SK-N-SH (cell line): ENCODE measurements at regions not wholly inside any gene's neighbourhood (a gene's known extent, or its start where the extent isn't known, plus 50 kb on each side); places are given as distances from the start of the nearest gene placed in this dataset.

Source experiments
- CTCF ChIA-PET: fragments of 300-600, 350-600 bp; formaldehyde crosslinking; extraction: SDS; loops from one replicate; lab custom pipeline; 2021; lab: Yijun Ruan, JAX
- POLR2A ChIA-PET: fragments of 350-600 bp; sonication (Branson Sonifier 250); formaldehyde crosslinking; extraction: SDS; loops from one replicate; lab custom pipeline; 2020; ENCODE audit warnings: antibody characterized with exemption, inconsistent platforms; lab: Yijun Ruan, JAX
- DNase-seq: peaks from one replicate; pipeline ENCODE4 v3.0.0; 2012
- H2AFZ ChIP-seq: fragments of 200-600 bp; sonication (generic); 2 replicates; pipeline ENCODE4 v1.8.1; 2016; ENCODE audit warnings: antibody characterized with exemption, mild to moderate bottlenecking, low read depth
- H3F3A ChIP-seq: fragments of 200-600 bp; sonication (generic); replicated peaks from 2 replicates; pipeline ENCODE3; 2016; ENCODE audit warnings: antibody characterized with exemption, mild to moderate bottlenecking; ENCODE audit not compliant: insufficient read depth
- H3K27ac ChIP-seq, 2 experiments: fragments of 200-500 bp in 1 of 2; fragments of 200-600 bp in 1 of 2; sonication (Bioruptor generic) in 1 of 2; sonication (generic), shearing (Covaris generic) in 1 of 2; 2 replicates each; pipeline versions ENCODE4 v1.5.1 to v1.6.1; 2014 to 2016; ENCODE audit warnings: low read depth in 2 of 2, inconsistent platforms in 1 of 2, low read length in 1 of 2, mild to moderate bottlenecking in 1 of 2, mixed read lengths in 1 of 2
- H3K27me3 ChIP-seq: fragments of 200-600 bp; sonication (generic), shearing (Covaris generic); 2 replicates; pipeline ENCODE4 v1.6.1; 2016; ENCODE audit warnings: mixed run types; ENCODE audit not compliant: insufficient read depth
- H3K36me3 ChIP-seq, 2 experiments: fragments of 200-500 bp in 1 of 2; fragments of 200-600 bp in 1 of 2; sonication (Bioruptor generic) in 1 of 2; sonication (generic) in 1 of 2; replicated peaks in 1 of 2; 2 replicates each; pipeline versions ENCODE3 to v1.5.1; 2014 to 2016; ENCODE audit warnings: low read length in 1 of 2, mild to moderate bottlenecking in 1 of 2; ENCODE audit not compliant: insufficient read depth in 2 of 2, control insufficient read depth in 1 of 2
- H3K4me1 ChIP-seq, 2 experiments: fragments of 200-500 bp in 1 of 2; fragments of 200-600 bp in 1 of 2; sonication (Bioruptor generic) in 1 of 2; sonication (generic), shearing (Covaris generic) in 1 of 2; 2 replicates each; pipeline versions ENCODE4 v1.5.1 to v1.6.1; 2014 to 2016; ENCODE audit warnings: low read depth in 1 of 2, low read length in 1 of 2, mixed run types in 1 of 2; ENCODE audit not compliant: insufficient read depth in 2 of 2, control insufficient read depth in 1 of 2
- H3K4me2 ChIP-seq: fragments of 200-600 bp; sonication (generic), shearing (Covaris generic); 2 replicates; pipeline ENCODE4 v1.6.1; 2017; ENCODE audit warnings: mixed run types
- H3K4me3 ChIP-seq, 2 experiments: fragments of 200-500 bp in 1 of 2; fragments of 200-600 bp in 1 of 2; sonication (Bioruptor generic) in 1 of 2; sonication (generic), shearing (Covaris generic) in 1 of 2; 2 replicates each; pipeline versions ENCODE4 v1.5.1 to v1.8.1; 2014 to 2016; ENCODE audit warnings: low read depth in 2 of 2, inconsistent platforms in 1 of 2, low read length in 1 of 2, mild to moderate bottlenecking in 1 of 2, mixed read lengths in 1 of 2, moderate library complexity in 1 of 2
- H3K79me2 ChIP-seq: fragments of 200-600 bp; sonication (generic); 2 replicates; pipeline ENCODE4 v1.8.1; 2017; ENCODE audit warnings: mild to moderate bottlenecking; ENCODE audit not compliant: insufficient read depth
- H3K9ac ChIP-seq: fragments of 200-600 bp; sonication (generic); 2 replicates; pipeline ENCODE4 v1.6.1; 2017; ENCODE audit warnings: mixed run types
- H3K9me2 ChIP-seq: fragments of 200-600 bp; sonication (generic); 2 replicates; pipeline ENCODE4 v1.6.1; 2017; ENCODE audit warnings: mixed run types
- H3K9me3 ChIP-seq: fragments of 200-600 bp; sonication (generic); 2 replicates; pipeline ENCODE4 v1.6.1; 2017; ENCODE audit warnings: mixed run types, mild to moderate bottlenecking, moderate library complexity
- H4K20me1 ChIP-seq: fragments of 200-600 bp; sonication (generic); 2 replicates; pipeline ENCODE4 v1.6.1; 2017; ENCODE audit warnings: mild to moderate bottlenecking, mixed run types; ENCODE audit not compliant: insufficient read depth
- ELF1 ChIP-seq: IDR thresholded peaks from 2 replicates; pipeline ENCODE4 v1.4.0; 2012
- EZH2phosphoT487 ChIP-seq: fragments of 200-600 bp; sonication (generic); IDR thresholded peaks from 2 replicates; pipeline ENCODE4 v1.6.1; 2017; ENCODE audit warnings: low read depth, mixed run types, mild to moderate bottlenecking, antibody characterized with exemption, moderate library complexity, borderline replicate concordance
- FOSL2 ChIP-seq: IDR thresholded peaks from 2 replicates; pipeline ENCODE4 v1.4.0; 2012; ENCODE audit warnings: low read depth, mild to moderate bottlenecking, moderate library complexity, borderline replicate concordance
- FOXM1 ChIP-seq: IDR thresholded peaks from 2 replicates; pipeline ENCODE4 v1.4.0; 2012; ENCODE audit warnings: low read depth, mild to moderate bottlenecking
- GABPA ChIP-seq: IDR thresholded peaks from 2 replicates; pipeline ENCODE4 v1.4.0; 2012; ENCODE audit warnings: low read depth, mild to moderate bottlenecking
- GATA2 ChIP-seq: sonication (generic); formaldehyde crosslinking; IDR thresholded peaks from 2 replicates; pipeline ENCODE4 v1.5.0; 2020; ENCODE audit warnings: mild to moderate bottlenecking, missing genetic modification reagents
- JUND ChIP-seq: IDR thresholded peaks from 2 replicates; pipeline ENCODE4 v1.4.0; 2012
- MXI1 ChIP-seq: IDR thresholded peaks from 2 replicates; pipeline ENCODE4 v1.6.1; 2012; ENCODE audit warnings: mild to moderate bottlenecking, low read depth, low read length, improper control_type of control experiment
- POLR2AphosphoS5 ChIP-seq: IDR thresholded peaks from 2 replicates; pipeline ENCODE4 v1.6.1; 2012; ENCODE audit warnings: low read depth, low read length
- RAD21 ChIP-seq: IDR thresholded peaks from 2 replicates; pipeline ENCODE4 v1.6.1; 2012; ENCODE audit warnings: mild to moderate bottlenecking, low read length
- RFX5 ChIP-seq: IDR thresholded peaks from 2 replicates; pipeline ENCODE4 v1.6.1; 2012; ENCODE audit warnings: mild to moderate bottlenecking, improper control_type of control experiment, low read length
- RXRA ChIP-seq: IDR thresholded peaks from 2 replicates; pipeline ENCODE4 v1.4.0; 2012; ENCODE audit warnings: low read depth, mild to moderate bottlenecking, borderline replicate concordance
- TEAD4 ChIP-seq: IDR thresholded peaks from 2 replicates; pipeline ENCODE4 v1.4.0; 2012; ENCODE audit warnings: mild to moderate bottlenecking, borderline replicate concordance; ENCODE audit not compliant: insufficient read depth
- WGBS: methylation state at CpG from one replicate; pipeline ENCODE4 v1.1.6; 2017; ENCODE audit warnings: low lambda C conversion rate; 5-methylcytosine and 5-hydroxymethylcytosine counted together
- TF ChIP-seq, protein P1 (sequence below): IDR thresholded peaks from 2 replicates; pipeline ENCODE4 v1.4.0; 2012; ENCODE audit warnings: low read depth, borderline replicate concordance
- TF ChIP-seq, protein P2 (sequence below): IDR thresholded peaks from 2 replicates; pipeline ENCODE4 v1.4.0; 2012; ENCODE audit warnings: low read depth
- TF ChIP-seq, protein P3 (sequence below): IDR thresholded peaks from 2 replicates; pipeline ENCODE4 v1.6.1; 2012; ENCODE audit warnings: mild to moderate bottlenecking, low read depth, low read length, moderate library complexity

DNA sequence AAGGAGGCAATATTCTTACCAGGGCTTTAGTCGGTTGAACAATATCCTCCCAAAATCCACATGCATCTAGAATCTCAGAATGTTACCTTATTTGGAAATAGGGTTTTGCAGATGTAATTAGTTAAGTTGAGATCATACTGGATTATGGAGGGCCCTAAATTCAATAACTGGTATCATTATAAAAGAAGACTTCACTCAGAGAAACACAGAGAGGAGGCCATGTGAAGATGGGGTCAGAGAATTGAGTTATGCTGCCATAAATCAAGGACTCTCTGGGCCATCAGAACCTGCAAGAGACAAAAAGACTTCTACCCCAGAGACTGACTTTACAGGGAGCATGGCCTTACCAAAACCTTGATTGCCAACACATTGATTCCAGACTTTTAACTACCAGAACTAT is 1611.1 kb downstream of the SLITRK5 start (continued):
- TF ChIP-seq, protein P1, sequence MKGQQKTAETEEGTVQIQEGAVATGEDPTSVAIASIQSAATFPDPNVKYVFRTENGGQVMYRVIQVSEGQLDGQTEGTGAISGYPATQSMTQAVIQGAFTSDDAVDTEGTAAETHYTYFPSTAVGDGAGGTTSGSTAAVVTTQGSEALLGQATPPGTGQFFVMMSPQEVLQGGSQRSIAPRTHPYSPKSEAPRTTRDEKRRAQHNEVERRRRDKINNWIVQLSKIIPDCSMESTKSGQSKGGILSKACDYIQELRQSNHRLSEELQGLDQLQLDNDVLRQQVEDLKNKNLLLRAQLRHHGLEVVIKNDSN = no peak
- TF ChIP-seq TEAD4 = no peak
- TF ChIP-seq JUND = no peak
- no peak for TF ChIP-seq EZH2phosphoT487
- no peak for TF ChIP-seq MXI1
- TF ChIP-seq, protein P2, sequence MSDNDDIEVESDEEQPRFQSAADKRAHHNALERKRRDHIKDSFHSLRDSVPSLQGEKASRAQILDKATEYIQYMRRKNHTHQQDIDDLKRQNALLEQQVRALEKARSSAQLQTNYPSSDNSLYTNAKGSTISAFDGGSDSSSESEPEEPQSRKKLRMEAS = no peak
- TF ChIP-seq RAD21 = no peak
- no peak for TF ChIP-seq FOSL2
- TF ChIP-seq FOXM1 = no peak
- TF ChIP-seq GATA2 (CRISPR knock-in tag) = no peak

DNA sequence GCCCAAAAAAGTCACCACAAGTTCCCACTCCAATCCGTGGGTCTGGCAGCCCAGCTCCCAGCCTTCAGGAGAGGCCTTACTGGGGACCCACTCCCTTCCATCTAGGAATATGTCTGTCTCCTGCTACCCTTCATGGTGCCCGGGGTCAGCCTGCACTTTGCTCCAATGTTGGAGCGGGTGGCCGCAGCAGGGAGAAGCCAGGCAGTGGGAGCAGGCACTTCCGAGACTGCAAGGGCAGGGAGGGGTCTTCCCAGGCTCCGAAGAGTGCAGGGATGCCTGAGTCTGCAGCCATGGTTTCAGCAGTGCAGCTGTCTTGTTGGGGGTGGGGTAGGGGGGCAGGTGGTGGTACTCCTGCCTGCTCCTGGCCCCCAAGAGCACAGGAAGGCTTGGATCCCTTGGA is 1616.2 kb downstream of the SLITRK5 start:
- POLR2A ChIA-PET = no interaction called here
- 12% methylated on average over 5 of the region's 6 CpGs for WGBS
- Histone ChIP-seq H3K4me3 (no peak overlapping the region), H3F3A (no peaks in the 10 kb centered on the region), H3K4me1 (no peaks in the 10 kb centered on the region), H4K20me1 (no peaks in the 10 kb centered on the region), H3K4me2 (no peak overlapping the region), H3K27ac (no peak overlapping the region), H3K79me2 (no peaks in the 10 kb centered on the region), H3K9me2 (no peaks in the 10 kb centered on the region), H3K9me3 (no peaks in the 10 kb centered on the region), H2AFZ (no peak overlapping the region), H3K36me3 (no peaks in the 10 kb centered on the region), H3K27me3 (no peaks in the 10 kb centered on the region), H3K9ac (no peak overlapping the region)
- TF ChIP-seq, protein P3, sequence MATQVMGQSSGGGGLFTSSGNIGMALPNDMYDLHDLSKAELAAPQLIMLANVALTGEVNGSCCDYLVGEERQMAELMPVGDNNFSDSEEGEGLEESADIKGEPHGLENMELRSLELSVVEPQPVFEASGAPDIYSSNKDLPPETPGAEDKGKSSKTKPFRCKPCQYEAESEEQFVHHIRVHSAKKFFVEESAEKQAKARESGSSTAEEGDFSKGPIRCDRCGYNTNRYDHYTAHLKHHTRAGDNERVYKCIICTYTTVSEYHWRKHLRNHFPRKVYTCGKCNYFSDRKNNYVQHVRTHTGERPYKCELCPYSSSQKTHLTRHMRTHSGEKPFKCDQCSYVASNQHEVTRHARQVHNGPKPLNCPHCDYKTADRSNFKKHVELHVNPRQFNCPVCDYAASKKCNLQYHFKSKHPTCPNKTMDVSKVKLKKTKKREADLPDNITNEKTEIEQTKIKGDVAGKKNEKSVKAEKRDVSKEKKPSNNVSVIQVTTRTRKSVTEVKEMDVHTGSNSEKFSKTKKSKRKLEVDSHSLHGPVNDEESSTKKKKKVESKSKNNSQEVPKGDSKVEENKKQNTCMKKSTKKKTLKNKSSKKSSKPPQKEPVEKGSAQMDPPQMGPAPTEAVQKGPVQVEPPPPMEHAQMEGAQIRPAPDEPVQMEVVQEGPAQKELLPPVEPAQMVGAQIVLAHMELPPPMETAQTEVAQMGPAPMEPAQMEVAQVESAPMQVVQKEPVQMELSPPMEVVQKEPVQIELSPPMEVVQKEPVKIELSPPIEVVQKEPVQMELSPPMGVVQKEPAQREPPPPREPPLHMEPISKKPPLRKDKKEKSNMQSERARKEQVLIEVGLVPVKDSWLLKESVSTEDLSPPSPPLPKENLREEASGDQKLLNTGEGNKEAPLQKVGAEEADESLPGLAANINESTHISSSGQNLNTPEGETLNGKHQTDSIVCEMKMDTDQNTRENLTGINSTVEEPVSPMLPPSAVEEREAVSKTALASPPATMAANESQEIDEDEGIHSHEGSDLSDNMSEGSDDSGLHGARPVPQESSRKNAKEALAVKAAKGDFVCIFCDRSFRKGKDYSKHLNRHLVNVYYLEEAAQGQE = no peak
- TF ChIP-seq GABPA = no peak
- TF ChIP-seq POLR2AphosphoS5 = no peak
- no peak for TF ChIP-seq ELF1
- TF ChIP-seq FOXM1 = no peak
- TF ChIP-seq RXRA = no peak
- TF ChIP-seq RFX5 = no peak
- no peak for TF ChIP-seq RAD21
- no peak for DNase-seq
- CTCF ChIA-PET = no interaction called here
